Heart left ventricle (tissue), 16 donors: ENCODE measurements at regions not wholly inside any gene's neighbourhood (a gene's known extent, or its start where the extent isn't known, plus 50 kb on each side); places are given as distances from the start of the nearest gene placed in this dataset.
A peak's percentile ranks its signal among the peaks of the same experiment; 100 is the strongest.

Experiments used
- ATAC-seq, 4 donors: fragments of 200-7000 bp; cut with Tn5 transposase; one replicate each; pipeline ENCODE4 v1.9.1; 2020 to 2022; ENCODE audit warnings: moderate library complexity in 4 of 4, mild to moderate bottlenecking in 3 of 4, moderate number of reproducible peaks in 1 of 4
- DNase-seq, 5 donors: peaks; one replicate each; pipeline ENCODE4 v3.0.0-alpha.2; 2020
- H3K27ac ChIP-seq, 12 donors: fragments of 200-600 bp; sonication (generic) in 4 of 12; one replicate each; pipeline versions ENCODE4 v1.5.0 to v1.8.0; 2016 to 2022; ENCODE audit warnings: mild to moderate bottlenecking in 2 of 12
- H3K27me3 ChIP-seq, 9 donors: fragments of 200-600 bp; sonication (generic) in 2 of 9; one replicate each; pipeline versions ENCODE4 v1.5.1 to v1.8.0; 2016 to 2022; ENCODE audit warnings: mild to moderate bottlenecking in 3 of 9
- H3K36me3 ChIP-seq, 9 donors: fragments of 200-600 bp; sonication (generic) in 2 of 9; one replicate each; pipeline versions ENCODE4 v1.5.0 to v1.8.0; 2018 to 2022; ENCODE audit warnings: mild to moderate bottlenecking in 2 of 9
- H3K4me1 ChIP-seq, 12 donors: fragments of 200-600 bp; sonication (generic) in 4 of 12; one replicate each; pipeline versions ENCODE4 v1.5.0 to v1.8.0; 2016 to 2022; ENCODE audit warnings: mild to moderate bottlenecking in 3 of 12
- H3K4me3 ChIP-seq, 12 donors: fragments of 200-600 bp; sonication (generic) in 4 of 12; one replicate each; pipeline versions ENCODE4 v1.5.0 to v1.8.0; 2017 to 2022; ENCODE audit warnings: mild to moderate bottlenecking in 9 of 12, moderate library complexity in 4 of 12
- H3K9me3 ChIP-seq, 12 donors: fragments of 200-600 bp; sonication (generic) in 4 of 12; one replicate each; pipeline versions ENCODE4 v1.5.0 to v1.8.0; 2016 to 2022; ENCODE audit warnings: mild to moderate bottlenecking in 1 of 12
- CTCF ChIP-seq, 12 donors: fragments of 200-600 bp; sonication (generic) in 4 of 12; IDR thresholded peaks; one replicate each; pipeline versions ENCODE4 v1.5.0 to v1.8.0; 2018 to 2022; ENCODE audit warnings: antibody characterized with exemption in 12 of 12, mild to moderate bottlenecking in 5 of 12
- POLR2A ChIP-seq, 2 donors: fragments of 450-650 bp; IDR thresholded peaks; one replicate each; pipeline ENCODE4 v1.6.1; 2017; ENCODE audit warnings: antibody characterized with exemption in 2 of 2, mild to moderate bottlenecking in 2 of 2, moderate library complexity in 2 of 2
- WGBS, 4 donors: extraction: QIAGEN DNeasy Blood & Tissue Kit in 2 of 4; methylation state at CpG; one replicate each; pipeline versions ENCODE4 v1.1.5 to v1.1.7; 2013 to 2018; 5-methylcytosine and 5-hydroxymethylcytosine counted together
- intact Hi-C, 10 donors: fragments of 100-400 bp; cut with DNase I; formaldehyde crosslinking; loops; one replicate each; pipeline versions ENCODE4 v1.11.1 to v1.14.2; 2022
- donor health status: ischemic (EF 13 %, LVEDD 7.1; RV severe dilation, severe dysfunction).
- donor health status: healthy with polysubstance abuse.
- donor health status: DM: no; HTN: yes; CAD: no.
- donor health status: DM: no; HTN: no; CAD: no.
- donor health status: ischemic (EF 25% LVEDD 6.9; RV normal size, moderate dysfunction).
- donor health status: ischemic (EF 25% LVEDD 5.7; RV mildly dilated, moderate dysfunction).
- donor health status: healthy.
- donor health status: DM: yes; HTN: yes; CAD: no.
- donor health status: ischemic (EF 35%, LVEDD 5.7; RV mildly dilated, moderate dysfunction).
- donor health status: nonischemic (EF 11% LVEDD 7.7; RV severe dilation, severe dysfunction).
- donor health status: DM: yes; HTN: yes; CAD: no.
- donor health status: PGD.
- donor health status: ischemic (EF 29% LVEDD 5.4; RV normal size, mild dysfunction).
- donor health status: nonischemic (EF 23%, LVEDD 6.1; RV moderate dilation, normal function).

- no peak for DNase-seq
- Histone ChIP-seq H3K4me1 (peaks cover 0 to 22% (median 2%) of the 10 kb centered on the region in 12 donors), H3K36me3 (no peaks in the 10 kb centered on the region), H3K27ac (peak overlapping the region in 1 of 12 donors; percentile 4), H3K9me3 (peaks cover 0 to 14% (median 0%) of the 10 kb centered on the region in 12 donors), H3K4me3 (no peak overlapping the region), H3K27me3 (no peaks in the 10 kb centered on the region)
- intact Hi-C loops = loop anchor here in 1 of 10 donors (10.0 kb wide), 1 partner anchor 118 kb away; no protein-coding TSS in a partner anchor
- TF ChIP-seq POLR2A (IDR thresholded peaks at IDR 0.05) = no peak
- TF ChIP-seq CTCF (IDR thresholded peaks at IDR 0.05) = no peak
- ATAC-seq = no peak
- WGBS, 4 donors = 79 to 92% (median 84%) methylated on average over 3 of the region's 3 CpGs
Observed at GRCh38 chr11:97743205-97743742, 1277.5 kb upstream of the CNTN5 start.

DNA sequence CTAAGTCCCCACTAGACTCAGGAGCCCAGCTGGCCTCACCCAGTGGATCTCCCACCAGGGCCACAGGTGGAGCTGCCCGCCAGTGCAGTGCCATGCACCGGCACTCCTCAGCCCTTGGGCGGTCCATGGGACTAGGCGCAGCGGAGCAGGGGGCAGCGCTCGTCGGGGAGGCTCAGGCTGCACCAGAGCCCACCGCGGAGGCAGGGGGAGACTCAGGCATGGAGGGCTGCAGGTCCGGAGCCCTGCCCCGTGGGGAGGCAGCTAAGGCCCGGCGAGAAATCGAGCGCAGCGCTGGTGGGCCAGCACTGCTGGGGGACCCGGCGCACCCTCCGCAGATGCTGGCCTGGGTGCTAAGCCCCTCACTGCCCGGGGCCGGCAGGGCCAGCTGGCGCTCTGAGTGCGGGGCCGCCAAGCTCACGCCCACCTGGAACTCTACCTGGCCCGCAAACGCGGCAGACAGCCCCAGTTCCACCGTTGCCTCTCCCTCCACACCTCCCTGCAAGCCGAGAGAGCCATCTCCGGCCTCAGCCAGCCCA lies 1275.2 kb upstream of the CNTN5 start:
- Histone ChIP-seq H3K4me1 (peaks cover 0 to 14% (median 2%) of the 10 kb centered on the region in 12 donors), H3K4me3 (no peak overlapping the region), H3K36me3 (no peaks in the 10 kb centered on the region), H3K9me3 (peaks cover 0 to 11% (median 0%) of the 10 kb centered on the region in 12 donors), H3K27me3 (no peaks in the 10 kb centered on the region), H3K27ac (no peak overlapping the region)
- TF ChIP-seq CTCF (IDR thresholded peaks at IDR 0.05) = no peak
- no peak for TF ChIP-seq POLR2A (IDR thresholded peaks at IDR 0.05)
- intact Hi-C loops = loop anchor here in 1 of 10 donors (10.0 kb wide), 1 partner anchor 121 kb away; no protein-coding TSS in a partner anchor
- 80 to 85% (median 83%) methylated on average over 12 to 32 of the region's 32 CpGs for WGBS, 4 donors
- DNase-seq (no peak), ATAC-seq (no peak)

- H3K27ac ChIP-seq = no peak overlapping the region
- no peak overlapping the region for H3K4me3 ChIP-seq
Observed at GRCh38 chr11:97746818-97747217, 1273.9 kb upstream of the CNTN5 start.

More at GRCh38 chr11:97746818-97747217, 1273.9 kb upstream of the CNTN5 start:
- Histone ChIP-seq H3K4me1 (peaks cover 0 to 7% (median 0%) of the 10 kb centered on the region in 12 donors), H3K27me3 (no peaks in the 10 kb centered on the region), H3K9me3 (peaks cover 0 to 11% (median 0%) of the 10 kb centered on the region in 12 donors), H3K36me3 (no peaks in the 10 kb centered on the region)
- WGBS, 4 donors = 1 to 45% (median 38%) methylated on average over 1 of the region's 1 CpG
- intact Hi-C loops = loop anchor here in 1 of 10 donors (10.0 kb wide), 1 partner anchor 122 kb away; no protein-coding TSS in a partner anchor
- ATAC-seq = no peak
- no peak for DNase-seq
- TF ChIP-seq CTCF (IDR thresholded peaks at IDR 0.05) (no peak), POLR2A (IDR thresholded peaks at IDR 0.05) (no peak)
